DMS53 treated with DMSO at 0.1 percent for 48 hours (cell line): ENCODE measurements at regions not wholly inside any gene's neighbourhood (a gene's known extent, or its start where the extent isn't known, plus 50 kb on each side); places are given as distances from the start of the nearest gene placed in this dataset.

ENCODE experiments used
- DNase-seq: peaks from one replicate; lab custom pipeline; 2025; ENCODE audit not compliant: unreplicated experiment; lab: John Stamatoyannopoulos, UW

DNA sequence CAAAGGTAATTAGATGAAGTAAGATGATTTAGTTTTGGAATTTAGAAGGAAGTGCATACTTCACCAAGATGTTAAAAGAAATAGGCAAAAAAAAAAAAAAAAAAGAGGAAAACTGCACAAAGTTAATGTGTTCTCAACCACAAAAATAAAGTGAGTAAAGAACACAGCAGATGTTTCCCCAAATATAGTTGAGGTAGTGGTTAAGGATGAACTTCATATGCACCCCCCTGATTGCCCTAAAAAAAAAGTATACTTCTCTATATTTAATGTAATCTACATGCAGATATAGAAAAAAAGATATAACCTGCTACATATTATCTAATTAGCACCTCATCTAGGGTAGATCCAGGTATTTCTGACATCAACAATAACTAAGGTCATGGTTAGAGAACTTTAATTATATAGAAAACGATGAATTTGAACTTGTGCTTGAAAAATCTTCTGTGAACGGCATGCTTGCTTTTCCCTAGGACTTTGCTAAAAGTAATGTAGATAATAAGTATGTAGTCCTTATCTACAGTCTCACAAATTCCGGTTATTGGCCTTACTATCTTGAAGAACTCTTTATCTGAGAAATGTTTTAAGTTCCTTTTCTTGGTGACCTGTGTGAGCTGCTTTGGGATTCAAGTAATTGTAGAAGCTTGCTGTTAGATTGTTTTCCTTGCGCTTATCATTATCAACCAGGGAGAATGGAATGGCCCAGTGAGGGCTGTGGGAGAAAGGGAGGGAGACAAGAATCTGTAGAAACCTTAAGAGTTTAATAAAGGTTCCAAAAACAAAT, 70.1 kb upstream of the LRRC7 start:
- no peak for DNase-seq

DNA sequence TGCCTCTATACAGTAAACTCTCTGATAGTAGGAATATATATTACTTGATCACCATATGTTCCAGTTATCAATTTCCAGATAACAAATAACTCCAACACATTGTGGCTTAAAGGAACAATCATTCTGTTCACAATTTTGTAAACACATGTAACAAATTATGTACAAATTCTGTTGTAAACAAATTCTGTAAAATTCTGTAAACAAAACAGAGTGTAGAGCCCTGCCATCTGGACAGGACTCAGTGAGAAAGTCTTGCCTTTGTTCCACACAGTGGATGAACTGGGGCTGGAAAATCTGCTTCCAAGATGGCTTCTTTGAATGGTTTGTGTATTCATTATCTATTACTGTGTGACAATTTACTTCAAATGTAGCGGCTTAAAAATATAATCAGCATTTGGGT, 69.0 kb upstream of the LRRC7 start:
- no peak for DNase-seq

DNA sequence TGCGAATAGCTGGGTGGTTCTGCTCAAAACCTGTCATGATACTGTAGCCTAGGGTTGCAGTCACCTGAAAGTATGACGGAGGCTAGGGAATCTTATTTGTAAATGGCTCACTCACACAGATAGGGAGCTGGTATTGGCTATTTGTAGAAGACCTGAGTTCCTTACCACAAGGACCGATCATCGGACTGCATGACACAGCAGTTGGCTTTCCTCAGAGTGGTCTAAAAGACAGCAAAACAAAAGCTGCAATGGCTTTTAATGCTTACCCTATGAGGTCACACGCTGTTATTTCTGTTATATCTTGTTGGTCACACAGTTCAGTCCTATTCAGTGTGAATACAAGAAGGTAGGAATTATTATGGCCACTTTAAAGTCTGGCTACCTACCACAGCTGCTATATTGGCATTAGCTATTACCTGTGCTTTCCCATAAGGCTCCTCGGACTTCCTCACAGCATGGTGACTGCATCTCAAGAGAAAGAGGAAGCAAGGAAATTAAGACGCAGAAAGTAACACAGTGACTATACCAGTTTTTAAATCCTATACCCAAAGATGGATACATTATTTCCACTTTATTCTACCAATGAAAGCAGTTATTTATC, 68.4 kb upstream of the LRRC7 start:
- no peak for DNase-seq

DNA sequence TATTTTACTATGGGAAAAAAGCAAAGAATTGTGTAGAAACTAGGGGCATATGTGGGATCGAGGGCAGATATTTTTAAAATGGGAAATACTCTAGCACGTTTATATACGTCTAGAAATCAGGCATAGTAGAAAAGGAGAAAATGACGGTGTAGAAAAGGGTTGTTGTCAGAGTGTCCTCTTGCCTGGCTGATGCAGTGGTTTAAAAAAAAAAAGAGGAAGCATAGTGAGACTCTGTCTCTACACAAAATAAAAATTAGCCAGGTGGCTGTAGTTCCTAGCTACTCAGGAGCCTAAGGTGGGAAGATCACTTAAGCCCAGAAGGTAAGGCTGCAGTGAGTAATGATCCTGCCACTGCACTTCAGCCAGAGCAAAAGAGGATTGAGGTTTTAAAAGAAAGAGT, 64.7 kb upstream of the LRRC7 start:
- no peak for DNase-seq

DNA sequence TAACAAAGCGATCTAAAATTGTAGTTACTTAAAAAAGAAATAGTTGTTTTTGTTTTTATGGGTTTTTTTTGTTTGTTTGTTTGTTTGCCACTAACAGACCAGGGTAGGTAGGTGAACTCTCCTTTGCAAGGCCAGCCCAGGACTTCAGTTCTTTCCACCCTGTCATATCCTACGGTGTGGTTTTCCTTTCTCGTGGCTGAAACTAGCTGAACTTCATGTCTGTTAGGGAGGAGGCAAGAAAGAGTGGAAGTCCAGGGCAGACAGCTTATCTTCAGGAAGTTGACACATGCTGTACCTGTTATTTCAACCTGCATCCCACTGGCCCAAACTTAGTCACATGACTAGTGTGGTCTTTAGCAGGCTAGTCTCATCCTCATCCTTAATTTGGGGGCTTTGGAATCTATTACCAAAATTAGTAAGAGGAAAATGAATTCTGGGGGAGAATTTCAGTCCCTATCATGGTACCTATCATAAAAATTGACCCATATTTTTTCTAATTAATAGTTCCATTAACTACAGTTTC, 62.9 kb upstream of the LRRC7 start:
- DNase-seq, result no peak

DNA sequence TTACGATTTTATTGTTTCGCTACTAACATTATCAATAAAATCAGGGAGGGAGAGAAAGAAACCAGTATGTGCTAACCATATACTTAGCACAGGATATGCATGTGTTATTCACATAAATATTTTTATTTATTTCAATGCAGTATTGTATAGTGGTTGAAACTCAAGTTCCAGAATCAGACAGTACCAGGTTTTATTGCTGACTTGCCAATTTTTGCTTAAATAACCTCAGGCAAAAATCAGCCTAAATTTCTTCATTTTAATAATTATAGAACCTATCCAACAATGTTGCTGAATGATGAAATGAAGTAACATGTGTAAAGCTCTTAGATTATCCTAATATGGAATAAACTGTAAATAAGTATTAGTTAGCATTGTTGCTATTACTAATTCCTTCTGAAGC, 61.4 kb upstream of the LRRC7 start:
- no peak for DNase-seq

DNA sequence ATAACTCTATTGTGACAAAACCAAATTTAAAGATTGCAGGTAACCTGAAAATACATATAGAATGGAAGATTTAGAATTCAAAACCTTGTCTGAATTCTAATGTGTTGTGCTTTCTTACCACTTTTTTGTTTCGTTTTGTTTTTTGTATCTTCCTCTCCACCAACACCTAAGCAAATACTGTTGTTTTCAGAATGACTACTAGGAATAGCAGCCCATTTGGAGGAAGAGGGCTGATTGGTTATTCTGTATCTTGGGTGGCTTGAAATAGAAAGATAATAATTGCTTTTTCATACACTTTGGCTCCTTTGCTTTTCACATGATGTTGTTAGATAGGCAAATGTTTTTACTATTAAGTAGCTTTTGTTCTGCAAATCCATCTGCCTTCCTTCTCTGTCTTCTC, 61.0 kb upstream of the LRRC7 start:
- no peak for DNase-seq

DNA sequence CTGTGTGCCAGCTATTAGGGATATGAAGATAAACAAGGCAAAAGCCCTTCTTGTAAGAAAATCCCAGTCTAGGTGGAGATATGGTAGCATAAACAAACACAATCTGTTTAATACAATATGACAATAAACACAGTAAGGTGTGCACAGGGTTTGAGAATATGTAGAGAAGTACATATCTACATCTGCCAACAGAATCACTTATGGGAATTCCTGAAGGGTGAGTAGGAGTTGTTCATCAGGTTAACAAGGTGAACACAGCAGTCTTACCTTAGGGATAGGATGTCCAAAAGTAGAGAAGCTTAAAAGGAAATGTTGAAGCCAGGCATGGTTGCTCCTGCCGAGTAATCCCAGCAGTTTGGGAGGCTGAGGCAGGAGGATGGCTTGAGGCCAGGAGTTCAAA, 57.7 kb upstream of the LRRC7 start:
- no peak for DNase-seq

DNA sequence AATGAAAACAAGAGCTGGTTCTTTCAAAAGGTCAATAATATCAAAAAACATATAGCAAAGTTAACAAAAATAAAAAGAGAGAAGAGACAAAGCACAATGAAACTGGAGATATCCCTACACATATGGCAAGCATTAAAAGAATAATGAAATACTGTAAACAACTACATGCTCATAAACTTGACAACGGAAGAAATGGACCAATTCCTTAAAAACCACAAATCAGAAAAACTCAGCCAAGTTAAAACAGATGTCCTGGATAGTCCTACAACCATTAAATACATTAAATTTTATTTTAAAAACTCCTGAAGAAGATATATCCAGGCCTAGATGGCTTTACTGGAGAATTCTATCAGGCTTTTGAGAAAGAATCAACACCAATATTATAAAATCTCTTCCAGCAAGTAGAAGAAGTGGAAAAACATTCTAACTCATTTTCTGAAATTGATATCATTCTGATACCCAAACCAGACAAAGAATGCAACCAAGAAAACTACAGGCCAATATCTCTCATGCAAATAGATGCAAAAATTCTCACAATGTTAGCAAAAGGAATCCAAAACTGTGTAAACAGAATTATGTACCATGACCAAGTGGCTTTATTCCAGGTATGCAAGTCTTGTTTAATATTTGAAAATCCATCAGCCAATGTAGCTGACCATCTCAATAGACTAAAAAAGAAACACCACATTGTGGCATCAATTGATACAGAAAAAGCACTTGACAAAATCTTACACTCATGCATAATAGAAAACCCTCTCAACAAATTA, 56.1 kb upstream of the LRRC7 start:
- DNase-seq, result no peak

DNA sequence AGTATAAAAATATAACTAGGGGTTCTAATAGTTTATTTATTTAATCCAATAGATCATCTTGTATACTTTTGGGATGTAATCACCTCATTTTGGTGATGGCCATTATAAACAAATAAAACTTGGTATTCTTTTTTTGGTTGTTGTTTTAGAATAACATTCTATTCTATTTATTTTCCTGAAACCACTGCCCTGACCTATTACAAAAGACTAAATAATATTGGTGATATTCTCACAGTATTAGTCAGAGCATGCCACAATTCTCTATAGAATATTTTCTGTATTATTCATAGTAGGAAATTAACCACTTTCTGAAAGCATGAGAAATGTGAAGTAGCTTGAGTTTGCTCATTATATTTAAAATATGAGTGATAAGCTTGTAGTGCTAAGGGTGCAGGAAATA, 54.1 kb upstream of the LRRC7 start:
- DNase-seq, result no peak
